PFSK-1 (cell line): ENCODE measurements at regions not wholly inside any gene's neighbourhood (a gene's known extent, or its start where the extent isn't known, plus 50 kb on each side); places are given as distances from the start of the nearest gene placed in this dataset.

Experiments
- FOXP2 ChIP-seq: optimal IDR thresholded peaks from 2 replicates; pipeline ENCODE3; 2011; ENCODE audit warnings: borderline replicate concordance, control low read depth, inconsistent platforms; ENCODE audit not compliant: insufficient read depth; ENCODE audit errors: extremely low read length, extremely low read depth
- POLR2AphosphoS5 ChIP-seq: IDR thresholded peaks from 2 replicates; pipeline ENCODE4 v1.6.1; 2012; ENCODE audit warnings: low read depth, mild to moderate bottlenecking, control low read depth, low read length, moderate library complexity
- SIN3A ChIP-seq: IDR thresholded peaks from 2 replicates; pipeline ENCODE4 v1.6.1; 2012; ENCODE audit warnings: mild to moderate bottlenecking, low read length, moderate library complexity, borderline replicate concordance; ENCODE audit not compliant: insufficient read depth
- TAF1 ChIP-seq: IDR thresholded peaks from 2 replicates; pipeline ENCODE4 v1.6.1; 2012; ENCODE audit warnings: low read length, control low read depth, borderline replicate concordance; ENCODE audit not compliant: insufficient read depth
- TF ChIP-seq, protein P1 (sequence below), 2 experiments: IDR thresholded peaks; 2 replicates each; pipeline versions ENCODE4 v1.6.1 to v1.8.0; 2011 to 2012; ENCODE audit warnings: low read depth in 2 of 2, low read length in 2 of 2, control low read depth in 1 of 2, inconsistent platforms in 1 of 2, mild to moderate bottlenecking in 1 of 2, moderate library complexity in 1 of 2; ENCODE audit not compliant: insufficient read depth in 1 of 2

DNA sequence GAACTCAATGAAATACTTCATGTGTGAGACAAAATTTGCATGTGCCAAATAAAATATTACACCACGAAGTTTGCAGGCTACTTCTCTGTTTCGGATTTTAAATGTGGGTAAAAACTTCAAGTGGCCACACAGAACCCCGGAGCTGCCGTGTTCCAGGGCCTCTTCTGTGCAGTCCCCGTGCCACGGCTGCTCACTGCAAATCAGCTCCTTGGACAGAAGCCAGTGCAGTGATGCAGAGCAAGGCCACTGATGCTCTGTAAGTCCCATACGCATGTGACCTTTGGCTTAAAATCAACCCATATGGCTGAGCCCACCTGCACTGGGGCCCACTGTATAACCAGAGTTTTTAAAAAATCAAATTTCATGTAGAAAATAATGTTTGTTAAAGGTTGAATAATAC, 1309.4 kb downstream of the TBC1D22A start:
- TF ChIP-seq TAF1 (no peak), SIN3A (no peak), POLR2AphosphoS5 (no peak), FOXP2 (no peak)
- TF ChIP-seq, protein P1, sequence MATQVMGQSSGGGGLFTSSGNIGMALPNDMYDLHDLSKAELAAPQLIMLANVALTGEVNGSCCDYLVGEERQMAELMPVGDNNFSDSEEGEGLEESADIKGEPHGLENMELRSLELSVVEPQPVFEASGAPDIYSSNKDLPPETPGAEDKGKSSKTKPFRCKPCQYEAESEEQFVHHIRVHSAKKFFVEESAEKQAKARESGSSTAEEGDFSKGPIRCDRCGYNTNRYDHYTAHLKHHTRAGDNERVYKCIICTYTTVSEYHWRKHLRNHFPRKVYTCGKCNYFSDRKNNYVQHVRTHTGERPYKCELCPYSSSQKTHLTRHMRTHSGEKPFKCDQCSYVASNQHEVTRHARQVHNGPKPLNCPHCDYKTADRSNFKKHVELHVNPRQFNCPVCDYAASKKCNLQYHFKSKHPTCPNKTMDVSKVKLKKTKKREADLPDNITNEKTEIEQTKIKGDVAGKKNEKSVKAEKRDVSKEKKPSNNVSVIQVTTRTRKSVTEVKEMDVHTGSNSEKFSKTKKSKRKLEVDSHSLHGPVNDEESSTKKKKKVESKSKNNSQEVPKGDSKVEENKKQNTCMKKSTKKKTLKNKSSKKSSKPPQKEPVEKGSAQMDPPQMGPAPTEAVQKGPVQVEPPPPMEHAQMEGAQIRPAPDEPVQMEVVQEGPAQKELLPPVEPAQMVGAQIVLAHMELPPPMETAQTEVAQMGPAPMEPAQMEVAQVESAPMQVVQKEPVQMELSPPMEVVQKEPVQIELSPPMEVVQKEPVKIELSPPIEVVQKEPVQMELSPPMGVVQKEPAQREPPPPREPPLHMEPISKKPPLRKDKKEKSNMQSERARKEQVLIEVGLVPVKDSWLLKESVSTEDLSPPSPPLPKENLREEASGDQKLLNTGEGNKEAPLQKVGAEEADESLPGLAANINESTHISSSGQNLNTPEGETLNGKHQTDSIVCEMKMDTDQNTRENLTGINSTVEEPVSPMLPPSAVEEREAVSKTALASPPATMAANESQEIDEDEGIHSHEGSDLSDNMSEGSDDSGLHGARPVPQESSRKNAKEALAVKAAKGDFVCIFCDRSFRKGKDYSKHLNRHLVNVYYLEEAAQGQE (IDR thresholded peaks at IDR 0.05; ENCODE audit: insufficient read depth in 1 of 2, low read depth in 2 of 2, low read length in 2 of 2) = no peak
